ENCODE measurements at regions not wholly inside any gene's neighbourhood (a gene's known extent, or its start where the extent isn't known, plus 50 kb on each side); places are given as distances from the start of the nearest gene placed in this dataset.
A peak's percentile ranks its signal among the peaks of the same experiment; 100 is the strongest.

- no peak for DNase-seq
Measured at GRCh38 chr14:58814466-58814865, 176.7 kb downstream of the DACT1 start.

- peak; percentile 93 for DNase-seq
Measured at GRCh38 chr14:58815161-58815701, 177.5 kb downstream of the DACT1 start.

- no peak for DNase-seq
Measured at GRCh38 chr14:58815794-58816193, 178.0 kb downstream of the DACT1 start.

DNA sequence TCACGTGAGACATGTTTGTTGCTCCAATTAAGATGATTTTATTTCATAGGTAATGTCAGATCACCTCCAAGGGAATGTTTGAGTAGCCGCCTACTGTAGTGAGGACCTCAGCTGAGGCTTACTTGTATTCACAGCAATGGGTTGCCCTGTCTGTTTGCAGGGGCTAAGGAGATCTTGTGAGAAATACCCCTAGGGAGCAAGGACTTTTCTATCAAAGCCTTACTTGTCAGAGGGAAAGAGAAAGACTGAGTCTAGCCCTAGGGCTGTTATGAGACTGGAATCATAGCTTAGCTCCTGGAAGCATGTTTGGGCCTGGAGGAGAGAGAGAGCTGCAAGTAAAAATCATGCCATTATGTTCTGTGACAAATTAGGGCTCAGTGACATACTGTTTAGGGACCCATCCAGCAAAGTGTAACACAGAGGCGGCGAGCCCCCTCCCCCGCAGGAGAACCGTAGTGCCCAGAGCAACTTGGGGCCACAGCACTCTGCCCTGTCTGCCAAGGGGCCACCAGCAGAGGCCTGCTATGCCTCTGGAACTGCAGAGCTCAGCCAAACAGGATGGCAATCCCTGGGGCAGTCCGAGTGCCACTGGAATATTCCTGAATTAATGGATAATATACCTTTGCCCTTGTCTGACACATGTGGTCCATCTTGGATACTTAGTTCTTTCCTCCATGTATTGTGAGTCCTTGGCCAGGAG, 178.8 kb downstream of the DACT1 start:
- DNase-seq: no peak

DNA sequence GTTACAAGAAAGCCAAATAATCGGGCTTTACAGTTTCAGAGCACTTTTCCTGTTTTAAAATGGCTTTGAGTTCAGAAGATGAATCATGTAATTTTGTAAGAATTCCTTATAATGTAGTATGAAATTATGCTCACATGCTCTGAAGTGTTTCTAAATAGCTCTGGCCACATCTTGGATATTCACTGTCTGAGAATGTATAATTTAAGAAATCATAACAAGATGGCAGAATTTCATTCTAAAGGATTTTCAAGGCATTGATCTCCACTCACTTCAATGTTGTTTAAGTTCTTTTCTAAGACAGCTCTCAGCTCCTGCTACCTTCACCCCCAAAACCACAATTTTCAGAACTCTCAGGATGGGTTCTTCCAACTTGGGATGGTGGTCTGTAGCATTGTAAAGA, 180.1 kb downstream of the DACT1 start:
- peak; percentile 33 for DNase-seq

DNA sequence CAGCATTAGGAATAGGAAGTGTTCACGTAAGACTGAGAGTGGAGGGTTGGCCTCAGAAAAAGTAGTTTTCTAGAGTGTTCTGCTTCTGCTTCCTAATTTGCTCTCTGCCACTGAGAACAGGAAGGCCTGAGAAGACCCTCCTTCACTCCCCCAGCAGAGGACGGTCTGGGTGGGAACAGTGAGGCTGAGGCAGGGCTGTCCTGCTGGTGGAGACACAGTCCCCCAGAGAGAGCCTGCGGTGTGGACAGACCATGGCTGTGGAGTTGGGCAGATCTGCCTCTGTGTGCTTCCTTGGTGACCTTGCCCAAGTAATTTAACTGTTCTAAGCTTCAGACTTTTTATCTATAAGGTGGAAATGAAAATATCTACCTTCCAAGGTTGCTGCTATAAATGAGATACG, 182.3 kb downstream of the DACT1 start:
- no peak for DNase-seq

GRCh38 chr14:58821421-58821820, 183.7 kb downstream of the DACT1 start:
- DNase-seq: no peak

- DNase-seq: no peak
Measured at GRCh38 chr14:58822856-58823255, 185.1 kb downstream of the DACT1 start.

GRCh38 chr14:58823312-58823711, 185.6 kb downstream of the DACT1 start:
- DNase-seq: no peak

GRCh38 chr14:58824106-58824505, 186.3 kb downstream of the DACT1 start:
- no peak for DNase-seq

DNA sequence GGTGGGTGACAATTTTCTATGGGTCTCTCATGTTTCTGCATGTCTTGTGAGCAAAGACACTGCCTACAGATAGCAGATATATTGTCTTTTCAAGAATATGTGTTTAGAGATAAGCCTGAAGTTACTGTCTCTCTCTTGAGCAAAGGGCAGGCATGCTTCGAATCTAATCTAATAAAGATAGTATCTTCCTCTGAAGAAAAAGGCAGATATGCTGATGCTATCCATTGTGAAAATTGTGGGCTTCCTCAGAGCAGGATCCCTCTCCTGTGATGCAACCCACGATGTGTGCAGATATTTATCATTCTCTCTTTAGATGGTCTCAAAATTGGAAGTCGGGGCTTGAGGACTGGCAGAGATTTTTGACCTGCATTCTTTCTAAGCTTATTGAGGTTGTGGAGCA, 187.0 kb downstream of the DACT1 start:
- no peak for DNase-seq

GRCh38 chr14:58825606-58826005, 187.8 kb downstream of the DACT1 start:
- no peak for DNase-seq

DNA sequence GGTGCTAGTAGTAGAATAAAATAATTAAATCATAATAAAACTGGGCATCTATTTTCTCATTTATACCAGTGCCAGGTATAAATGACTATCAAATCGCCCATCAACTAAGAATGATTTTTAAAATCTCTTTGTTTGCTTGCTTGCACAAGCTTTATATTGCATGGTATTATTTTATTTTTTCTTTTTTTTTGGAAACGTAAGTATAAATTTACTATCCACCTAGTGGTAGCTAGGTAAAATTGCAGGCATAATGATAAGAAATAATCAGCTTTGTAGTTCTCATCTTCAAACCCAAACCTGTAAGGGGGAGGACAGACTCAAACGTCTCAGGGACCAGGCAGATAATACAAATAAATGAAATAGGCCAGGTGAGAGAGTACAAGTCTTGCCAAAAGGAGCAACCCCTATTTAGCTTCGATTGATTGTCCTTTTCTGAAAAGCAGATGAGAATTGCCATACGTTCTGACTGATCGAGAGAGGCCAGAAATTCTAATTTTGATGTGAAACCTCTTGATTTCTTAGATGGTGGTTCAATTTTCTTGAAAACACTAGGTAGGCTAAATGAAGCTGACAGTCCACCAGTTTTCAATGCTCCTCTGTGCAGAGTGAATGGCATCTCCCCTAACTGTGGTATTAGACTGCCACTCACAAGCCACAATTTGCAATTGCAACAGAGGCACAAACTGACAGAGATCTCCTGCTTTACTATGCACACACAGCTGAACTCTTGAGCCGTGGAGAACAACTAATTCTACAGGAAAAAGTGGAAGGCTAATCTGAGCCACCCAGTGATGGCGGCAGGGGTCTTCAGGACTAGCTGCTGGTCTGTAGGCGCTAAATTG, 189.3 kb downstream of the DACT1 start:
- no peak for DNase-seq

DNA sequence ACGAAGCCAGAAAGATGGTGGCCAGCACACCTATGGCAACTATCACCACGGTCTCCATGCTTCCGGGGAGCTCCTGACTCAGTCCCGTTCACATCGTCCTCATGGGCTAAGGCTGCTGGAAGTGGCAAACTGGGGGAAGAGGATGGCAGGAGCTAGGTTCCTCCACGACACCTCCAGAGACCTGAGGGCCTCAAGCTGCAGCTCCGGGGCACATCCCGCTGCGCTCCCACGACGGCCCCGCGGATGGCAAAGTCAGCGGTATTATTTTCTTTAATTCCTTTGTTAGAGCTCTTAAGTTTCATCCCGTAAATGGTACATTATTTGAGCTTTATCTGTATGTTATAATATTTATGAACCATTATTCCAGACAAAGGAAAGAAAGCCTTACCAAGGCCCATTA, 190.5 kb downstream of the DACT1 start:
- no peak for DNase-seq

DNA sequence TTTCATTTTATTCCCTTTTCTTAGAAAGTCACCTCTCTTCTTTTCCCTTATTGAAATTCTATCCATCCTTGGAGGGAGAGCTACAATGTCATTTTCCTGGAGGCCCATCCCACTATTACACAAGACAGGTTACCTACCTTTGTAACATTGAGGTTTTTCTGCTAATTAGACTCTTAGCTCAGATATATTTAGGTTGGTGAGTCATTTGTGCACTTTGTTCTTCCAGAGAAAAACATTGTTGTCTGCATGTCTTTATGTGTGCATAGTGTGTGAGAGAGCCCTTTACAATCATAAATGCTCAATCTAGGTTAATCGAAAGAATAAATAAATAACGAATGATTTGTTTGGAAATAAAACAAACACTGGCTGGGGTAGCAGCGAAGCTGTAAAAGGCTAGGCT, 191.8 kb downstream of the DACT1 start:
- DNase-seq: no peak

DNA sequence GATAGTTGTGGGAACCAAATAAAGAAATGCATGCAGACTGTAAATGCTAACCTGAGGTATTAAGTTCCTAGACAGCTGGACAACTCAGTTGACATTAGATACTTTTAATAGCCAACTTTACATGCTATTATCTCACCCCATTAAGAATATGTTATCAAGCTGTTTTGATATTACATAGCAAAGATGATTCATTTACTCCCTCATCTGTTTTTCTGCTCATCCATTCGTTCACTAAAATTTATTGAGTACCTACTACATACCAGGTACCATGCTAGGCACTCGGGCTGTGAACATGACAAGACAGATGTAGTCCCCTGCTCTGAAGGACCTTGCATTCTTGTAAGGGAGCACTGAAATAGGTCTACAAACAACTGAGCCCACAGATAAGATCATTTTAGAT, 192.4 kb downstream of the DACT1 start:
- no peak for DNase-seq

- no peak for DNase-seq
Measured at GRCh38 chr14:58832095-58832521, 194.3 kb downstream of the DACT1 start.

DNA sequence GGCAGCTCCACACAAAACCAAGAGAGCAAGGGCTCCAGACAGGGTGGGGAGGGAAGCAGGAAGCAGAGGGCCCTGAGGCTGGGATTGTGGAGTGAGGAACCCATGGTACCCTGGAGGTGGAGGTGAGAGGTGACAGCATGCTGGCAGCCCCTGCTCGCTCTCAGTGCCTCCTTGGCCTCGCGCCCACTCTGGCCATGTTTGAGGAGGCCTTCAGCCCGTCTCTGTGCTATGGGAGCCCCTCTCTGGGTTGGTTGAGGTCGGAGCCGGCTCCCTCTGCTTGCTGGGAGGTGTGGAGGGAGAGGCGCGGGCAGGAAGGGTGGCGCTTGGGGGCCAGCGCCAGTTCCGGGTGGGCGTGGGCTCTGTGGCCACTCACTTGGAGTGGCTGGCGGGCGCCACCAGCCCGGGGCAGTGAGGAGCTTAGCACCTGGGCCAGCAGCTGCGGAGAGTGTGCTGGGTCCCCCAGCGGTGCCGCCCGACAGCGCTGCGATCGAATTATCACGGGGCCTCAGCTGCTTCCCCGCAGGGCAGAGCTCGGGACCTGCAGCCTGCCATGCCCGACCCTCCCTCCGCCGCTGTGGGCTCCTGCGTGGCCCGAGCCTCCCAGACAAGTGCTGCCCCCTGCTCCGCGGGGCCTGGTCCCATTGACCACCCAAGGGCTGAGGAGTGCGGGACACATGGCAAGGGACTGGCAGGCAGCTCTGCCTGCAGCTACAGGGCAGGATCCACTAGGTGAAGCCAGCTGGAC, 196.0 kb downstream of the DACT1 start:
- no peak for DNase-seq

- no peak for DNase-seq
Measured at GRCh38 chr14:58836303-58836974, 198.7 kb downstream of the DACT1 start.

DNA sequence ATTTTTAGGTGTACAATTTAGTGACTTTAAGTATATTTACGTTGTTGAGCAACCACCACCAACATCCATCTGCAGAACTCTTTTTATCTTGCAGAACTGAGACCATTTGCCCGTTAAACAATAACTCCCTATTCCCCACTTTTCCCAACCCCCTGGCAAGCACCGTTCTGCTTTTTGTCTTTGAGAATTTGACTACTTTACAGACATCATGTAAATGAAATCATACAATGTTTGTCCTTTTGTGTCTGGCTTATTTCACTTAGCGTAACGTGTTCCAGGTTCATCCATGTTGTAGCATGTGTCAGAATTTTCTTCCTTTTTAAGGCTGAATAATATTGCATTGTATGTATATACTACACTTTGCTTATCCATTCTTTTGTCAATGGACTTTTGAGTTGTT, 201.5 kb downstream of the DACT1 start:
- no peak for DNase-seq

DNA sequence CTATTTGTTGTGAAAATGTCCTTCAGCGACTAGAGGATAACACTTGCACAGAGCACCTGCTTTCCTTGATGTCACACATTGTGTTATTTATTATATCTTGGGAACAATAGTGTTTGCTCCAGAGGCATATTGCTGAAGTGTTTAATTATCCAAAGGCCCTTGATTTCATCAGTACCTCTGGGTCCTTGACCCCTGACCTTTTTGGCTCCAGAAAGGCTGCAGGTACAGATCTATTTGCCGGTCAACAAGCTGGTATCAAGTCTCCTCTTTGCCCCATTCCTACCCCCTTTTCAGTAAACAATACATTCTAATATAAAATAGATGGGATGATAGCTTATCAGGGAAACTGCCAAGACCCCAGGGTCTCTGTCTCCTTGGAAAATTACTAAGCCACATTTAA, 206.8 kb downstream of the DACT1 start:
- DNase-seq: no peak
